Cerebellar nuclear complex (tissue), 1 donor: ENCODE measurements at regions not wholly inside any gene's neighbourhood (a gene's known extent, or its start where the extent isn't known, plus 50 kb on each side); places are given as distances from the start of the nearest gene placed in this dataset.
"Not testable (repeated sequence)": the region's sequence is repeated elsewhere in the genome, so short reads cannot be mapped to it uniquely, and the experiment has no call there.

ENCODE experiments used
- DNase-seq, 2 experiments: peaks; one replicate each; lab custom pipeline; 2025; lab: John Stamatoyannopoulos, UW

DNA sequence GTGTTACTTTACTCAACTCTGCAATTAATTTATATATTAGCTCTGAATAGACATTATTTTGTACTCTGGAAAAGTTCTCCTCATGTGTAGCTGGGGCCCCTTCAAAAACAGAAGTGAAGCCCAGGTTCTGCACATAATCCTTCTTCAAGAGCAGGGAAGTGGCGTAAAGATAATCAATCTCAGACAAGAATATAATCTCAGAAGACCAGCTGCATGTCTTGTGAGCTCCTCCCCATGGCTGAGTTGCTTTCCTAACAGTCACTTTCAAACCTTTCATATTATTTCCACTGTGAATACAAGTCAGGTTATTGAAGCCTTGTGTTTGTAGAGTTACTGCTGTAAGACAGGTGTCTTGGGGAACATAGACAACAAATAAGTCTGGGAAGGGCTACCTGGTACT lies 691.9 kb downstream of the RFPL4B start:
- DNase-seq = no peak

DNA sequence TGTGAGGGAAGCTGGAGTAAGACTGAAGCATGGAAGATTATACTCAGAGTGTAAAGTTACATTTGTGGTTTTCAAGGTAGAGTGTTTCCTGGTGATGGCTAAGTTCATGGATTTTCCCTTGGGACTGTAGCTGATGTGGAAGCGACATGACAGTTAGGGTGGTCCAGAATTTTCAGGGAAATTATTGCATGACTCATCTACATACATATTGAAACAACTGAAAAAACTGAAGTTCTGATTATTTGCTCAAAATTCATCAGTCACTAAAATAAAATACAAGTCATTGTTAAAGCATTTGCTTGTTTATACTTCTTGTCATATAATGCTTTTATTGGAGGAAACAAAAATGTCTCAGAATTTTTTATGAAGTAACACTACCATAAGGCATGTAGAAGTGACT lies 700.0 kb downstream of the RFPL4B start:
- no peak for DNase-seq

DNA sequence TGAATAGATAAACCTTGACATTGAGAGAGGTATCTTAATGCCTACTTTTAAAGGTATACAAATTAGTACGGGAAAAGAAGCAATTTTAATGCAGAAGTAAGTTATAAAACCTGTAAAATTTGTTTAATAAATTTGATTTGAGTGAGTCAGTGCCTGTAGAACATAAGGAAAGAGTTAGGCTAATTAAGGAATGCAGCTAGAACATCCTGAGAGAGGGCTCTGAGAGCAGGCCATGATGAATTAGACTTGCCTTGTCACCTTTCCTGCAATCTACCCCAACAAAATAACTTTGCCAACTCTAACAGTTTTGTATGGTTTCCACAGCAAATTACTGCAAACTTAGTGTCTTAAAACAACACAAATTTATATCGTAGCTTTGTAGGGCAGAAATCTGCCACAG lies 700.8 kb downstream of the RFPL4B start:
- DNase-seq = no peak

- DNase-seq = no peak
These were observed 701.6 kb downstream of the RFPL4B start for GRCh38 chr6:113048741-113049140.

- no peak for DNase-seq
These were observed 702.1 kb downstream of the RFPL4B start for GRCh38 chr6:113049190-113049589.

DNA sequence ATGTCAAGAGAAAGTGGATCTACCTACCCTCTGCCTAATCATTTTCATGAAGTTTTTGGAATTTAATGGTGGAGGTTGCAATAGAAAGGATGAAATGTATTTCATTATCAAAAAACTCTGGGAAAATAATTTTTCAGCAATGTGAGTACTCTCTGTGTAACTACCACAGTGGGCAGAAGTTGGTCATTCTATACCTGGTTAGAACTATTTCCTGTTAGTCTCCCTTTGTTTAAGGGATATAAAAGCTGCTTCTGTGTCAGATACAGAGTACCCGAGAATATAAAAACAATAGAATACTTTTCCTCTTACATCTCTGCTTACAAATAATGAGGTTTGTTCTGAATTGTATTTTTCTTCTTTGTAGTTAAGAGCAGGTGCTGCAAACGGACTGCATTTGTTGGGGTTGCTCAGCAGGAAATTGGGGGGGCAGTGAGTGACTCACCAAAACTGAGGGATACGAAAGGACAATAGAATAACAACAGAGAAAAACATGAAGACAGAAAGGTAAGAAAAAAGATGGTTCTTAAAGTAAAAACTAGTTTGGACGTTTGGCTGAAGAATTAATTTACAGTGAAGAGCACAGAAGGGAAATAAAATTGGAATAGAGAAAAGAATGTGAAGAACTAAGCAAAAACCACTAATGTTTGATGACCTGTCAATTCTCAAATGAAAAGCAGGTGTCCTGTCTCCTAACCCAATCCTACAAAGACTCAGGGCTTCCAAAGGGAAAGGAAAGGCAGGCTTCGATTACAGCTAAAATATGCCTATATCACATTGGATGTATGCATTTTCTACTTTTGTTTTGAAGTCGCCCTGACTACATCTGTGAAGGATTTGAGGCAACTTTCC lies 703.1 kb downstream of the RFPL4B start:
- DNase-seq = no peak

DNA sequence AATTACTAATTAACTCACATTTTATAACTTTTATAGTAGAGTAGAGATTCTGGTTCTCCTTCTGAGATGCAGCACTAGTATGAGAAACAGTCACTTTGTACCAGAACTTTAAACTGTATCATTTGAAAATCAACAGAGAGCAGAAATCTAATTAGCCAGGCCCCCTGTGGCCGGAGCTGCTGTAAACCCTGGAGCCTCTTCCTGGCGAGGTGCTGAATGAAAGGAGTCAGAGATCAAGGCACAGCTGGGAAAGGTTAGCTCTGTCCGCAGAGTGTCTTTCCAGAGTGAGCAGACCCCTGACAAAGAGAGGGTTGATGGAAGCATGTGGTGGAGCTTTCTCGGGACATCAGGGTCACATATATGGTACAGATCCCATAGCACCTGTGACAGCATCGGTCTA lies 703.8 kb downstream of the RFPL4B start:
- DNase-seq = no peak

DNA sequence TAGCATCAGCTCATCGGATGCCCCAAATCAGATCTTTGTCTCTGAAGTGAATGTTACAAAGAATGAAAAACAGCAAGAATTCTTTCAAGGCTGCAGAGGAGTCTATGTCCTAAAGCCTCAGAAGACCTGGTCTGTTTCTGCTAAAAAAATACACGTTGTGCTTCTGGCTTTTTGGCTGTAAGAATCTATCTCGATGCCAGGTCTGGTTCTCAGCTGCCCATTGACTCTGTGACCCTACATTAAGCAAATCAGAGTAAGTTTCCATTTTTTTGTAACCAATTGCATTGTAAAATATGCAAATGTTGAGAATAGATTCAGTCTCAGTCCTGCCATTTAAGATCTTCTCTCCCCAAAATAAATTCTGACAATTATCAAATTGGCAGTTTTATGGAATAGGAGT lies 705.4 kb downstream of the RFPL4B start:
- DNase-seq = no peak

DNA sequence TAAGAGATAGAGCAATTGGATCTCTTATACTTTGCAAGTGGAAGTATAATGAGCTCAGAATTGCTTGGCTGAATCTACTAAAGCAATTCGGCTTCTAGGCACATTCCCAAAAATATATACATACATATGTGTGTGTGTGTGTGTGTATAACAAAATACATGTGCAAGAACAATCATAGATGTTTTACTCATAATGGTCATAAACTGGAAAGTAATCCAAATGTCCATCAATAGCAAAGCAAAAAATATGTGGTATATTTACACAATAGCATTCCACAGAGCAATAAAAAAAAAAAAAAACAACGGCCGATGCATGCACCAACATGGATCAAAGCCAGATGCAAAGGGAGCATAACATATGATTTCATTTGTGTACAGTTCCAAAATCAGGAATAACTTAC lies 707.9 kb downstream of the RFPL4B start:
- DNase-seq = no peak

DNA sequence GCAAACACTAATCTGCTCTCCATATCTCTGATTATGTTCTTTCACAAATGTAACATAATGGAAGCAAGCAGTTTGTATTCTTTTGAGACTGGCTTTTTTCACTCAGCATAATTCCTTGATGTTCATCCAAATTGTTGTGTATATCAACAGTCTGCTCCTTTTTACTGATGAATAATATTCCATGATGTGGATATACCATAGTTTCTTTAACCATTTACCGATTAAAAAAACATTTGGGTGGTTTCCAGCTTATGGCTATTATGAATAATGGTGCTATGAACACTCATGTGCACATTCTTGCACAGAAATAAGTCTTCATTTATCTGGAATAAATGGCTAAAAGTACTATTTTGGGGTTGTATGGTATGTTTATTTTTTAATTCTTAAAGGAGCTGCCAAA lies 708.9 kb downstream of the RFPL4B start:
- DNase-seq = no peak

DNA sequence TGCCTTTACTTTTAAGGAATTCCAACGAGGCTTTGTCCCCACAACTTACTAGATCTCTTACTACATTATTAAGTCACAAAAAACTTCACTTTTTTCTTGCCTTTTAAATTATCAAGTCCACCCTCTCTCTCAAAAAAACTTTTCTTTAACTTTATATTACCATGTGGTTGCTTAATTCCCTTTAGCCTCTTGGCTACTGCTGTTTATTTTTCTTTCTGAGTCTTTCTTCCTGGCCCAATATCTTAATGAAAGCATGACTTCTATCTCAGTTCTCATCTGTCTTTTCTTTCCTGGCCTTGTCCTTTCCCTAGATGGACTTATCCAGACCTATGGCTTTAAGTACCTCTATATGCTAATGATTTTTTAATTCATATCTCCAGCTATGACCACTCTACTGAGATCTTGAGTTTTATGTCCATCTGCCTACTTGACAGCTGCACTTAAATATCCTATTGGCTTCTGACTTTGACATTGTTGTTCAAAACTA lies 710.5 kb downstream of the RFPL4B start:
- DNase-seq = no peak

- DNase-seq = no peak
These were observed 713.5 kb downstream of the RFPL4B start for GRCh38 chr6:113060664-113061063.

GRCh38 chr6:113065611-113066010 lies 718.5 kb downstream of the RFPL4B start:
- DNase-seq = no peak

DNA sequence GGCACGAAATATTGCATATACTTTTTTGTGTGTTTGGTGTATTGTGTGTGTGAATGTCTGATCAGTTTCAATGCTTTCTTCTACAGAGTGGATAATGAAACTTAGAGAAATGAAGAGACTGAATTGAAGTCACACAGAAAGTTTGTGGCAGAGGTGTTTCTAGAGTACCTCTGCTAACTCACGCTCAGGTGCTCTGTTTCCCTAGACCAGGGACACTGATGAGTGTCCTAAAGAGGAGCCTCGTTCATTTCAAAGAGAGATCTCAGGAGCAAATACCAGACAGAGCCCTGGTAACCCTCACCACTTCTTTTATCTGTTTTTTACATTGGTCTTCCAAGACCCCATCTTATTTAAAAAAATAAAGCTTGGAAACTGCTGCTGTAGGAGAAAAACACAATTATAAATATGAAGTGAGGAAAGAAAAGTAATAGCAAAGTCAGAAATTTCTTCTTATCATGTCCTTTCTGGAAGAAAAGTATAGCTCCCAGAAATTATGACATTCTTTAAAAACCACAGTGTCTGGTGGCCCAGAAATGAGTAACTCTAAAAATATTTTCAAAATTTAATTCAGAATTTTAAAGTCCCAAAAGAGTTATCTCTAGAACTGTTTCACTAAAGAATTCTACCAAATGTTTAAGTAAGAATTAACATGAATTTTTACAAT lies 720.6 kb downstream of the RFPL4B start:
- no peak for DNase-seq

- no peak for DNase-seq
These were observed 721.4 kb downstream of the RFPL4B start for GRCh38 chr6:113068570-113068969.

DNA sequence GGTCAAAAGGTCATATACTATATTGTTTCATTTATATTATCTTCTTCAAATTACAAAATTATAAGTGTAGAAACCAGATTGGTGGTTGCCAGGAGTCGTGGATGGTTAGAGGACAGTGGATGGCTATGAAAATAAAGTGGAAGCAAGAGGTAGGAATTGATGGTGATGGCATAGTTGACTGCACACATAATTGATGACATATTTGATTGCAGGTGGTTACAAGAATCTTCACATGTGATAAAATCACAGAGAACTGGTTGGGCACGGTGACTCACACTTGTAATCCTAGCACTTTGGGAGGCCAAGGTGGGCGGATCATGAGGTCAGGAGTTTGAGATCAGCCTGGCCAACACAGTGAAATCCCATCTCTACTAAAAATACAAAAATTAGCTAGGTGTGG lies 723.6 kb downstream of the RFPL4B start:
- DNase-seq = not testable (repeated sequence)

- DNase-seq = no peak
These were observed 726.6 kb downstream of the RFPL4B start for GRCh38 chr6:113073611-113074191.

DNA sequence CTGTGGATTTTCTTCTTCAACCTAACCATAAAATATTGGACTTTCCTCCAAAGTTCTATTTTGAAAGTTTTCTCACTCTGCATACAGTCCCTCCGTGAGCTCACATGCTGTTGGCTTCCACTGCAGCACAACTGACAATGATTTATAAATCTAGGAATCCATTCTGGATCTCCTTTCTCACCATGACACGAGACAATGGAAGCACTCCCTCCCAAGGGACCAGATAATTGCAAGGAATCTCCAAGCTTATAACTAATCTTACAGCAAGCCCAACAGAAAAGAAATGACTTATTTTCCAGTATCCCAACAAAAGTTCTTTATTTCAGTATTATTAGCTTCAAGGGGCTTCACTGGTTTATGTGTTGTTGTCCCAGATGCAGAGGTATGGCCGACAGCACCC lies 729.0 kb downstream of the RFPL4B start:
- no peak for DNase-seq

GRCh38 chr6:113076816-113077215 lies 729.7 kb downstream of the RFPL4B start:
- no peak for DNase-seq

- DNase-seq = no peak
These were observed 730.7 kb downstream of the RFPL4B start for GRCh38 chr6:113077794-113078193.

GRCh38 chr6:113078791-113079190 lies 731.7 kb downstream of the RFPL4B start:
- no peak for DNase-seq

GRCh38 chr6:113082745-113083144 lies 735.6 kb downstream of the RFPL4B start:
- no peak for DNase-seq

- no peak for DNase-seq
These were observed 736.8 kb downstream of the RFPL4B start for GRCh38 chr6:113083947-113084346.
